HL-60 (cell line): ENCODE measurements at regions not wholly inside any gene's neighbourhood (a gene's known extent, or its start where the extent isn't known, plus 50 kb on each side); places are given as distances from the start of the nearest gene placed in this dataset.

Experiments used
- DNase-seq, 2 experiments: peaks; one replicate each; pipeline ENCODE4 v3.0.0-alpha.2; 2010 to 2020; ENCODE audit warnings: low read depth in 1 of 2, low spot score in 1 of 2
- H3K27ac ChIP-seq: fragments of 250-450 bp; sonication (Bioruptor Pico); replicated peaks from 2 replicates; pipeline ENCODE4 v1.5.1; 2020; ENCODE audit warnings: mild to moderate bottlenecking, moderate library complexity
- H3K27me3 ChIP-seq: fragments of 250-450 bp; sonication (Bioruptor Pico); 2 replicates; pipeline ENCODE4 v1.5.1; 2021; ENCODE audit warnings: mild to moderate bottlenecking, moderate library complexity; ENCODE audit not compliant: insufficient read depth, poor library complexity, severe bottlenecking
- H3K4me3 ChIP-seq: replicated peaks from 2 replicates; pipeline ENCODE4 v1.5.1; 2011; ENCODE audit warnings: mild to moderate bottlenecking, control low read depth, low read length; ENCODE audit not compliant: insufficient read depth
- GABPA ChIP-seq: IDR thresholded peaks from 2 replicates; pipeline ENCODE4 v1.6.1; 2012; ENCODE audit warnings: low read depth
- POLR2AphosphoS5 ChIP-seq: IDR thresholded peaks from 2 replicates; pipeline ENCODE4 v1.6.1; 2012; ENCODE audit warnings: low read depth
- SPI1 ChIP-seq: IDR thresholded peaks from 2 replicates; pipeline ENCODE4 v1.6.1; 2012; ENCODE audit warnings: low read depth, mild to moderate bottlenecking, borderline replicate concordance
- TF ChIP-seq, protein P1 (sequence below): IDR thresholded peaks from one replicate; pipeline ENCODE4 v1.5.1; 2011; ENCODE audit warnings: low read length, control low read depth, inconsistent platforms; ENCODE audit not compliant: insufficient read depth
- TF ChIP-seq, protein P2 (sequence below): IDR thresholded peaks from 2 replicates; pipeline ENCODE4 v1.6.1; 2012; ENCODE audit warnings: low read depth; ENCODE audit not compliant: insufficient replicate concordance

DNA sequence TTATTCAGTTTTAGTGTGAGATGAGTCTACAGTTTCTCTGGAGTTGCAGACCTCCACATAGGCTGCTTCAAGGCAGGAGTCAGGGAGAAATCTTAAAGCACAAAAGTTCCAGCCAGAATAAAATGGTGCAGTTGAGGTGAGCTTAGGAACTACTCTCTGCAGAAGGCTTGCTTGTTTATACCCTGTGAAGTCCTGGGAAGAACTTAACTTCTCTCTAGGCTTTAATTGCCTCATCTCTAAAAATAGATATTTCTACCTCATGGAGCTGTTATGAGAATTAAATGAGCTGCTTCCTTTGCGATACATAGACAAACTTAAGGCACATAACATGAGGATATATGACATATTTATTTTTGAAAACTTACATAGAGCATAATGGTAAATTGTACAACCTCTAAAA, 286.2 kb downstream of the GPATCH2 start:
- Histone ChIP-seq H3K4me3 (no peak overlapping the region), H3K27ac (no peak overlapping the region), H3K27me3 (no peaks in the 10 kb centered on the region)
- no peak for TF ChIP-seq SPI1
- TF ChIP-seq, protein P1, sequence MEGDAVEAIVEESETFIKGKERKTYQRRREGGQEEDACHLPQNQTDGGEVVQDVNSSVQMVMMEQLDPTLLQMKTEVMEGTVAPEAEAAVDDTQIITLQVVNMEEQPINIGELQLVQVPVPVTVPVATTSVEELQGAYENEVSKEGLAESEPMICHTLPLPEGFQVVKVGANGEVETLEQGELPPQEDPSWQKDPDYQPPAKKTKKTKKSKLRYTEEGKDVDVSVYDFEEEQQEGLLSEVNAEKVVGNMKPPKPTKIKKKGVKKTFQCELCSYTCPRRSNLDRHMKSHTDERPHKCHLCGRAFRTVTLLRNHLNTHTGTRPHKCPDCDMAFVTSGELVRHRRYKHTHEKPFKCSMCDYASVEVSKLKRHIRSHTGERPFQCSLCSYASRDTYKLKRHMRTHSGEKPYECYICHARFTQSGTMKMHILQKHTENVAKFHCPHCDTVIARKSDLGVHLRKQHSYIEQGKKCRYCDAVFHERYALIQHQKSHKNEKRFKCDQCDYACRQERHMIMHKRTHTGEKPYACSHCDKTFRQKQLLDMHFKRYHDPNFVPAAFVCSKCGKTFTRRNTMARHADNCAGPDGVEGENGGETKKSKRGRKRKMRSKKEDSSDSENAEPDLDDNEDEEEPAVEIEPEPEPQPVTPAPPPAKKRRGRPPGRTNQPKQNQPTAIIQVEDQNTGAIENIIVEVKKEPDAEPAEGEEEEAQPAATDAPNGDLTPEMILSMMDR, result no peak
- DNase-seq, result no peak

DNA sequence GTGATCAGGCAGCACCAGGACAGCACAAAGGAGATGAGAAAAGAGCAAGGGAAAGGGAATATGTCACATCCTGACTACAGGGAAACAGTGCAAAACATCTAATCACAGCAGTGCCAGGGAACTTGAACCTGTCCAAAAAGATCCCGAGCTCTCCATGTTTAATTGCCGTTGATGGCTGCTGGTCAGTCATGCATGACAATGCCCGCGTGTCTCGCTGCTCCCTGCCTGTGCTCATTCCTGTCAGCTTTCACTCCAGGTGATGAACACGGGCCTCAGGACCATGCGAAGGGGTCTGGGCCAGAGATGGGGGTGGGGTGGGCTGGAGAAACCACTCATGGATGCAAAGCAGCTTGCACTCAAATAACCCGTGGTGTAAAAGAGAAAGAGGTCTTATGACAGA, 287.0 kb downstream of the GPATCH2 start:
- no peak overlapping the region for H3K4me3 ChIP-seq
- TF ChIP-seq, protein P2, sequence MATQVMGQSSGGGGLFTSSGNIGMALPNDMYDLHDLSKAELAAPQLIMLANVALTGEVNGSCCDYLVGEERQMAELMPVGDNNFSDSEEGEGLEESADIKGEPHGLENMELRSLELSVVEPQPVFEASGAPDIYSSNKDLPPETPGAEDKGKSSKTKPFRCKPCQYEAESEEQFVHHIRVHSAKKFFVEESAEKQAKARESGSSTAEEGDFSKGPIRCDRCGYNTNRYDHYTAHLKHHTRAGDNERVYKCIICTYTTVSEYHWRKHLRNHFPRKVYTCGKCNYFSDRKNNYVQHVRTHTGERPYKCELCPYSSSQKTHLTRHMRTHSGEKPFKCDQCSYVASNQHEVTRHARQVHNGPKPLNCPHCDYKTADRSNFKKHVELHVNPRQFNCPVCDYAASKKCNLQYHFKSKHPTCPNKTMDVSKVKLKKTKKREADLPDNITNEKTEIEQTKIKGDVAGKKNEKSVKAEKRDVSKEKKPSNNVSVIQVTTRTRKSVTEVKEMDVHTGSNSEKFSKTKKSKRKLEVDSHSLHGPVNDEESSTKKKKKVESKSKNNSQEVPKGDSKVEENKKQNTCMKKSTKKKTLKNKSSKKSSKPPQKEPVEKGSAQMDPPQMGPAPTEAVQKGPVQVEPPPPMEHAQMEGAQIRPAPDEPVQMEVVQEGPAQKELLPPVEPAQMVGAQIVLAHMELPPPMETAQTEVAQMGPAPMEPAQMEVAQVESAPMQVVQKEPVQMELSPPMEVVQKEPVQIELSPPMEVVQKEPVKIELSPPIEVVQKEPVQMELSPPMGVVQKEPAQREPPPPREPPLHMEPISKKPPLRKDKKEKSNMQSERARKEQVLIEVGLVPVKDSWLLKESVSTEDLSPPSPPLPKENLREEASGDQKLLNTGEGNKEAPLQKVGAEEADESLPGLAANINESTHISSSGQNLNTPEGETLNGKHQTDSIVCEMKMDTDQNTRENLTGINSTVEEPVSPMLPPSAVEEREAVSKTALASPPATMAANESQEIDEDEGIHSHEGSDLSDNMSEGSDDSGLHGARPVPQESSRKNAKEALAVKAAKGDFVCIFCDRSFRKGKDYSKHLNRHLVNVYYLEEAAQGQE, result no peak
- no peak for TF ChIP-seq SPI1
- TF ChIP-seq GABPA, result no peak
- no peak for DNase-seq

DNA sequence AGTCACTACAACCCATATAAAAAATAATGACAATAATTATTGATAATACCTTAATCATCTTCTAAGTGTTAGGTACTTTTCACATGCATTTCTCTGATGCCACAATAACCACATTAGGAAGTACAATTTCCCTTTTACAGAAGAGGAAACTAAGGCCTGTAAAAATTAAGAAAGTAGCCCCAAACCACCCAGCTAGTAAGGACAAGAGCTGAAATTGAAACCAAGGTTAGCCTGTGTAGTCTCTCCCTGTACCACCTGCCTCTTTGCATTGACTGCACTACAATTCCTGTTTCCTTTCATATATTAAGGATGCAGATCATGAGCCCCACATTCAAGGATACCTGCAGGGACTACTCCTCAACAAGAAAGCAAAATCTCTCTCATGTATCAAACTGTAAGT, 288.8 kb downstream of the GPATCH2 start:
- Histone ChIP-seq H3K27ac (no peak overlapping the region), H3K4me3 (no peak overlapping the region), H3K27me3 (no peaks in the 10 kb centered on the region)
- no peak for DNase-seq
- no peak for TF ChIP-seq POLR2AphosphoS5
- TF ChIP-seq SPI1, result no peak
- TF ChIP-seq, protein P2, result no peak
- no peak for TF ChIP-seq GABPA
- TF ChIP-seq, protein P1, result no peak

More for the DNA sequence above, 287.0 kb downstream of the GPATCH2 start:
- no peaks in the 10 kb centered on the region for H3K27me3 ChIP-seq
- H3K27ac ChIP-seq, result no peak overlapping the region

DNA sequence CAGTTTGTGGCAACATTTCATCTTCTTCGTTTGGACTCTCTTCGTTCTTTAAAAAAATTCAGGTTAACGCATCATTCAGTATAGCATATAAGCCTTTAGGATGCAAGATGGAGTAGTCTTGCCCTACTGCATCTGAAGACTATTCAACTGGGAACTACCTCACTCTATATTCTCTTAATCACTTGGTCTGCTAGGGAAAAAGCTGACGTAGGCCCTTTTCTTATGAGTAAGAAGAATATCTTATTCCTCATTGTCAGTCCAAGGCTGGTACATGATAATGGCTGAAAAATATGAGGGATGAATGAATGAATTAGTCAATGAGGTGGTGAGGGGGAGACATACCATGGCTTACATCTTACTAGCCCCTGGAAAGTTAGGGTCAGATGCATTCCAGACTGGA, 294.2 kb downstream of the GPATCH2 start:
- TF ChIP-seq GABPA, result no peak
- TF ChIP-seq SPI1, result no peak
- TF ChIP-seq, protein P1, result no peak
- no peak for TF ChIP-seq POLR2AphosphoS5
- TF ChIP-seq, protein P2, result no peak
- DNase-seq, result no peak

More for the DNA sequence above, 294.2 kb downstream of the GPATCH2 start:
- Histone ChIP-seq H3K27ac (no peak overlapping the region), H3K27me3 (no peaks in the 10 kb centered on the region), H3K4me3 (no peak overlapping the region)
